MM.1S (cell line): ENCODE measurements at regions not wholly inside any gene's neighbourhood (a gene's known extent, or its start where the extent isn't known, plus 50 kb on each side); places are given as distances from the start of the nearest gene placed in this dataset.

Source experiments
- DNase-seq: peaks from one replicate; pipeline ENCODE4 v3.0.0-alpha.2; 2015
- H2AFZ ChIP-seq: fragments of 300-600 bp; sonication (generic); 2 replicates; pipeline ENCODE4 v1.6.0; 2016; ENCODE audit warnings: antibody characterized with exemption, low read length
- H3F3A ChIP-seq: fragments of 300-600 bp; sonication (generic); 2 replicates; pipeline ENCODE4 v1.6.1; 2016; ENCODE audit warnings: mild to moderate bottlenecking, antibody characterized with exemption, low read length, moderate library complexity, mixed read lengths; ENCODE audit not compliant: insufficient read depth
- H3K27ac ChIP-seq: fragments of 300-600 bp; sonication (generic); 2 replicates; pipeline ENCODE4 v1.5.1; 2016; ENCODE audit warnings: mild to moderate bottlenecking, low read length
- H3K27me3 ChIP-seq: fragments of 300-600 bp; sonication (generic); replicated peaks from 2 replicates; pipeline ENCODE4 v1.6.0; 2016; ENCODE audit warnings: low read length; ENCODE audit not compliant: insufficient read depth
- H3K36me3 ChIP-seq: fragments of 300-600 bp; sonication (generic); replicated peaks from 2 replicates; pipeline ENCODE4 v1.6.1; 2016; ENCODE audit warnings: mild to moderate bottlenecking, low read length, mixed read lengths; ENCODE audit not compliant: insufficient read depth
- H3K4me1 ChIP-seq: fragments of 300-600 bp; sonication (generic); 2 replicates; pipeline ENCODE4 v1.6.1; 2016; ENCODE audit warnings: low read length, mixed read lengths
- H3K4me2 ChIP-seq: fragments of 300-600 bp; sonication (generic); 2 replicates; pipeline ENCODE4 v1.6.0; 2016; ENCODE audit warnings: low read depth, low read length
- H3K4me3 ChIP-seq: fragments of 300-600 bp; sonication (generic); 2 replicates; pipeline ENCODE4 v1.5.1; 2016; ENCODE audit warnings: low read length, mixed read lengths
- H3K79me2 ChIP-seq: fragments of 300-600 bp; sonication (generic); 2 replicates; pipeline ENCODE4 v1.6.1; 2016; ENCODE audit warnings: mixed run types, low read length, mixed read lengths
- H3K9ac ChIP-seq: fragments of 300-600 bp; sonication (generic); 2 replicates; pipeline ENCODE4 v1.6.1; 2016; ENCODE audit warnings: low read length, mixed read lengths
- H3K9me2 ChIP-seq: fragments of 300-600 bp; sonication (generic); replicated peaks from 2 replicates; pipeline ENCODE4 v1.6.1; 2016; ENCODE audit warnings: mild to moderate bottlenecking, low read length, mixed read lengths; ENCODE audit not compliant: insufficient read depth
- H3K9me3 ChIP-seq: fragments of 300-600 bp; sonication (generic); replicated peaks from 2 replicates; pipeline ENCODE4 v1.6.1; 2016; ENCODE audit warnings: mild to moderate bottlenecking, low read length, mixed read lengths; ENCODE audit not compliant: insufficient read depth
- H4K20me1 ChIP-seq: fragments of 300-600 bp; sonication (generic); 2 replicates; pipeline ENCODE4 v1.6.1; 2016; ENCODE audit warnings: mild to moderate bottlenecking, low read length, moderate library complexity, mixed read lengths; ENCODE audit not compliant: insufficient read depth
- CTCF ChIP-seq: fragments of 300-600 bp; sonication (generic); IDR thresholded peaks from 2 replicates; pipeline ENCODE4 v1.5.1; 2016; ENCODE audit warnings: antibody characterized with exemption, low read length, mixed read lengths
- EZH2 ChIP-seq: fragments of 300-600 bp; sonication (generic); optimal IDR thresholded peaks from 2 replicates; pipeline ENCODE3; 2017; ENCODE audit warnings: low read depth, mild to moderate bottlenecking, antibody characterized with exemption, low read length, mixed read lengths
- EZH2phosphoT487 ChIP-seq: fragments of 300-600 bp; sonication (generic); IDR thresholded peaks from 2 replicates; pipeline ENCODE4 v1.6.1; 2018; ENCODE audit warnings: antibody characterized with exemption, low read length

DNA sequence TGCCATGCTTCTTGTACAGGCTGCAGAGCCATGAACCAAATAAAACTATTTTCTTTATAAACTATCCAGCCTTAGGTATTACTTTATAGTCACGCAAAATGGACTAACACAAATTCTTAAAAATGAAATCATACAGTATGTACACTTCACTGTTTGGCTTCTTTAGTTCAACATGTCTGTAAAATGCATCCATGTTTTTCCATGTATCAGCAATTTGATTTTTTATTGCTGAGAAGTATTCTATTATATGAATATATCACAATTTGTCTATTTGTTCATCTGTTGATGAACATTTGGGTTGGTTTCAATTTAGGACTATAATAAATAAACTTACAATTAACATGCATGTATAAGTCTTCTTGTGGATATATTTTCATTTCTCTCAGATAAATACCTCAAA, 182.1 kb downstream of the SCG2 start:
- Histone ChIP-seq H3K9me2 (no peaks in the 10 kb centered on the region), H4K20me1 (no peaks in the 10 kb centered on the region), H3K27me3 (no peaks in the 10 kb centered on the region), H3K27ac (no peak overlapping the region), H3F3A (no peaks in the 10 kb centered on the region), H3K4me1 (no peaks in the 10 kb centered on the region), H3K36me3 (no peaks in the 10 kb centered on the region), H3K4me2 (no peak overlapping the region), H3K4me3 (no peak overlapping the region), H3K9me3 (no peaks in the 10 kb centered on the region), H2AFZ (no peak overlapping the region), H3K79me2 (no peaks in the 10 kb centered on the region), H3K9ac (no peak overlapping the region)
- no peak for DNase-seq
- TF ChIP-seq CTCF (no peak), EZH2 (no peak), EZH2phosphoT487 (no peak)

GRCh38 chr2:223431479-223431878, 170.7 kb downstream of the SCG2 start:
- no peaks in the 10 kb centered on the region for H3K79me2 ChIP-seq

GRCh38 chr2:223433461-223433860, 168.7 kb downstream of the SCG2 start:
- Histone ChIP-seq H3K4me1 (no peaks in the 10 kb centered on the region), H4K20me1 (no peaks in the 10 kb centered on the region), H3K9me2 (no peaks in the 10 kb centered on the region), H3K4me3 (no peak overlapping the region), H3K36me3 (no peaks in the 10 kb centered on the region), H3K27ac (no peak overlapping the region), H3K79me2 (no peaks in the 10 kb centered on the region), H3F3A (no peaks in the 10 kb centered on the region), H3K9ac (no peak overlapping the region), H3K4me2 (no peak overlapping the region), H3K9me3 (no peaks in the 10 kb centered on the region), H2AFZ (no peak overlapping the region), H3K27me3 (no peaks in the 10 kb centered on the region)
- TF ChIP-seq EZH2phosphoT487 (no peak), EZH2 (no peak), CTCF (no peak)
- DNase-seq, result no peak

More at GRCh38 chr2:223431479-223431878, 170.7 kb downstream of the SCG2 start:
- Histone ChIP-seq H3K9me2 (no peaks in the 10 kb centered on the region), H3K27me3 (no peaks in the 10 kb centered on the region), H3K4me3 (no peak overlapping the region), H3K27ac (no peak overlapping the region), H4K20me1 (no peaks in the 10 kb centered on the region), H3K9me3 (no peaks in the 10 kb centered on the region), H3K36me3 (no peaks in the 10 kb centered on the region), H3K4me2 (no peak overlapping the region), H3F3A (no peaks in the 10 kb centered on the region), H3K4me1 (no peaks in the 10 kb centered on the region), H2AFZ (no peak overlapping the region), H3K9ac (no peak overlapping the region)
- TF ChIP-seq EZH2, result no peak
- TF ChIP-seq EZH2phosphoT487, result no peak
- TF ChIP-seq CTCF, result no peak
- no peak for DNase-seq
